Esophagus muscularis mucosa (tissue), 4 donors: ENCODE measurements at regions not wholly inside any gene's neighbourhood (a gene's known extent, or its start where the extent isn't known, plus 50 kb on each side); places are given as distances from the start of the nearest gene placed in this dataset.

Experiments
- DNase-seq: peaks from one replicate; pipeline ENCODE4 v3.0.0-alpha.2; 2017; ENCODE audit errors: extremely low spot score
- H3K27ac ChIP-seq, 4 donors: fragments of 200-600 bp; sonication (generic); replicated peaks in 1 of 4; 1 replicate in 3 of 4; 2 replicates in 1 of 4; pipeline ENCODE4 v1.5.1; 2016 to 2019; ENCODE audit warnings: mild to moderate bottlenecking in 1 of 4
- H3K27me3 ChIP-seq, 4 donors: fragments of 200-600 bp; sonication (generic); one replicate each; pipeline versions ENCODE4 v1.5.1 to v1.6.0; 2016 to 2019
- H3K36me3 ChIP-seq, 4 donors: fragments of 200-600 bp; sonication (generic); one replicate each; pipeline ENCODE4 v1.5.1; 2016 to 2019
- H3K4me1 ChIP-seq, 4 donors: fragments of 200-600 bp; sonication (generic); one replicate each; pipeline ENCODE4 v1.5.1; 2016 to 2019
- H3K4me3 ChIP-seq, 4 donors: fragments of 200-600 bp; sonication (generic); 1 replicate in 2 of 4; 2 replicates in 2 of 4; pipeline ENCODE4 v1.5.1; 2016 to 2019; ENCODE audit warnings: mild to moderate bottlenecking in 4 of 4, moderate library complexity in 1 of 4
- H3K9me3 ChIP-seq, 4 donors: fragments of 200-600 bp; sonication (generic); 1 replicate in 3 of 4; 2 replicates in 1 of 4; pipeline ENCODE4 v1.5.1; 2016 to 2019
- EP300 ChIP-seq: sonication (generic); formaldehyde crosslinking; IDR thresholded peaks from one replicate; pipeline ENCODE4 v1.6.1; 2017; ENCODE audit warnings: antibody characterized with exemption
- POLR2A ChIP-seq: fragments of 450-650 bp; IDR thresholded peaks from one replicate; pipeline ENCODE4 v1.6.1; 2017; ENCODE audit warnings: antibody characterized with exemption, moderate library complexity, mild to moderate bottlenecking, low read depth
- POLR2AphosphoS5 ChIP-seq, 2 donors: sonication (generic); formaldehyde crosslinking; IDR thresholded peaks; one replicate each; pipeline ENCODE4 v1.6.1; 2017; ENCODE audit warnings: antibody characterized with exemption in 2 of 2
- WGBS: methylation state at CpG from one replicate; pipeline ENCODE4 v1.1.5; 2018; 5-methylcytosine and 5-hydroxymethylcytosine counted together
- intact Hi-C: fragments of 100-400 bp; cut with DNase I; formaldehyde crosslinking; loops from one replicate; pipeline ENCODE4 v1.15.1; 2023
- TF ChIP-seq, protein P1 (sequence below), 3 experiments: fragments of 200-600 bp in 2 of 3; fragments of 450-650 bp in 1 of 3; sonication (generic) in 2 of 3; IDR thresholded peaks; one replicate each; pipeline ENCODE4 v1.5.1; 2017 to 2019; ENCODE audit warnings: antibody characterized with exemption in 3 of 3, mild to moderate bottlenecking in 2 of 3, moderate library complexity in 1 of 3

DNA sequence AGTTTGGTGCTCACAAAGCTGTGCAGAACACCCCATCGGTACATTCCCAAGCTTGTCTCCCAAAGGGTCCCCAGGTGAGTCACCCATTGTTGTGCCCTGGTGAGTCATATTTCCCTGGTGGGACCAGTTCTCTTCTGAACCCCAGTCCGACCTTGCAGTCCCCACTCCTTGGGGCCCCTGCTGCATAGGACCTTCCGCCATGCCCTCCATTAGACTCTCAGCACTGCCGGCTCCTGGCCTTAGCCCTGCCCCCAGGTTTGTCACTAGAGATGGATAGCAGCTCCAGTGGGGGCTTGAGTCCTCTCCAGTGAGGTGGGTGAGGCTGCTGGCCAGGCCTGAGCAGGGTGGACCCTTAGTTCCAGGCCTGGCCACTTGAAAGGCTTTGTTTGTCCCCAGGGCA lies 80.5 kb upstream of the MKI67 start:
- H3K27me3 ChIP-seq = peaks cover 0 to 34% (median 0%) of the 10 kb centered on the region in 4 donors
- TF ChIP-seq EP300 (no peak), POLR2AphosphoS5 (IDR thresholded peaks at IDR 0.05) (no peak), POLR2A (no peak)
- TF ChIP-seq, protein P1, sequence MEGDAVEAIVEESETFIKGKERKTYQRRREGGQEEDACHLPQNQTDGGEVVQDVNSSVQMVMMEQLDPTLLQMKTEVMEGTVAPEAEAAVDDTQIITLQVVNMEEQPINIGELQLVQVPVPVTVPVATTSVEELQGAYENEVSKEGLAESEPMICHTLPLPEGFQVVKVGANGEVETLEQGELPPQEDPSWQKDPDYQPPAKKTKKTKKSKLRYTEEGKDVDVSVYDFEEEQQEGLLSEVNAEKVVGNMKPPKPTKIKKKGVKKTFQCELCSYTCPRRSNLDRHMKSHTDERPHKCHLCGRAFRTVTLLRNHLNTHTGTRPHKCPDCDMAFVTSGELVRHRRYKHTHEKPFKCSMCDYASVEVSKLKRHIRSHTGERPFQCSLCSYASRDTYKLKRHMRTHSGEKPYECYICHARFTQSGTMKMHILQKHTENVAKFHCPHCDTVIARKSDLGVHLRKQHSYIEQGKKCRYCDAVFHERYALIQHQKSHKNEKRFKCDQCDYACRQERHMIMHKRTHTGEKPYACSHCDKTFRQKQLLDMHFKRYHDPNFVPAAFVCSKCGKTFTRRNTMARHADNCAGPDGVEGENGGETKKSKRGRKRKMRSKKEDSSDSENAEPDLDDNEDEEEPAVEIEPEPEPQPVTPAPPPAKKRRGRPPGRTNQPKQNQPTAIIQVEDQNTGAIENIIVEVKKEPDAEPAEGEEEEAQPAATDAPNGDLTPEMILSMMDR (IDR thresholded peaks at IDR 0.05) = no peak
- no peaks in the 10 kb centered on the region for H3K36me3 ChIP-seq
- intact Hi-C loops = no loop called here
- peak; percentile 21 for DNase-seq
- WGBS = 78% methylated on average over 2 of the region's 4 CpGs
- no peak overlapping the region for H3K4me3 ChIP-seq
- H3K9me3 ChIP-seq = no peaks in the 10 kb centered on the region
- peaks cover 5 to 17% (median 15%) of the 10 kb centered on the region in 4 donors for H3K4me1 ChIP-seq
- no peak overlapping the region for H3K27ac ChIP-seq

DNA sequence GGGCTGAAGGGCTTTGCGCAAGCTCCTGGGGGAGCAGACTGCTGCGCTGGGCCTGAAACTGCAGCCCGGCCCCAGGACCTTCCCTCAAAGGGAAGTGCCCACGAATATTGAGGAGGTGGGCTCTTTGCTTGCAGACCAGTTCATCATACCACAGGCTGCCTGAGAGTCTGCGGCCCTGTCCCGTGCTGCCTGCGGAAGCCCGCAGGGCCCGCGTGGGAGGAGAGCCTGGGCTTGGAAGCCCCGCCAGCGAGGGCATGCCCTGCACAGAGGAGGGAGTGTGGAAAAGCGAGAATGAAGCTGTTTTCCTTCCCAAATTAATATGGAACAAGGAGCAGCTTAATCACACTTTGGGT lies 83.6 kb upstream of the MKI67 start:
- Histone ChIP-seq H3K36me3 (no peaks in the 10 kb centered on the region), H3K27me3 (peaks cover 0 to 15% (median 0%) of the 10 kb centered on the region in 4 donors), H3K4me3 (peak overlapping the region; percentile 58 to 68 (median 66)), H3K27ac (no peak overlapping the region), H3K9me3 (no peaks in the 10 kb centered on the region), H3K4me1 (peaks cover 5 to 23% (median 18%) of the 10 kb centered on the region in 4 donors)
- intact Hi-C loops = loop anchor here (5.0 kb wide), 1 partner anchor 1762 kb away; no protein-coding TSS in a partner anchor
- DNase-seq = no peak
- WGBS = 81% methylated on average over 11 of the region's 13 CpGs
- TF ChIP-seq, protein P1 (IDR thresholded peaks at IDR 0.05) = no peak
- TF ChIP-seq POLR2AphosphoS5 (IDR thresholded peaks at IDR 0.05) = no peak
- no peak for TF ChIP-seq POLR2A
- TF ChIP-seq EP300 = no peak

DNA sequence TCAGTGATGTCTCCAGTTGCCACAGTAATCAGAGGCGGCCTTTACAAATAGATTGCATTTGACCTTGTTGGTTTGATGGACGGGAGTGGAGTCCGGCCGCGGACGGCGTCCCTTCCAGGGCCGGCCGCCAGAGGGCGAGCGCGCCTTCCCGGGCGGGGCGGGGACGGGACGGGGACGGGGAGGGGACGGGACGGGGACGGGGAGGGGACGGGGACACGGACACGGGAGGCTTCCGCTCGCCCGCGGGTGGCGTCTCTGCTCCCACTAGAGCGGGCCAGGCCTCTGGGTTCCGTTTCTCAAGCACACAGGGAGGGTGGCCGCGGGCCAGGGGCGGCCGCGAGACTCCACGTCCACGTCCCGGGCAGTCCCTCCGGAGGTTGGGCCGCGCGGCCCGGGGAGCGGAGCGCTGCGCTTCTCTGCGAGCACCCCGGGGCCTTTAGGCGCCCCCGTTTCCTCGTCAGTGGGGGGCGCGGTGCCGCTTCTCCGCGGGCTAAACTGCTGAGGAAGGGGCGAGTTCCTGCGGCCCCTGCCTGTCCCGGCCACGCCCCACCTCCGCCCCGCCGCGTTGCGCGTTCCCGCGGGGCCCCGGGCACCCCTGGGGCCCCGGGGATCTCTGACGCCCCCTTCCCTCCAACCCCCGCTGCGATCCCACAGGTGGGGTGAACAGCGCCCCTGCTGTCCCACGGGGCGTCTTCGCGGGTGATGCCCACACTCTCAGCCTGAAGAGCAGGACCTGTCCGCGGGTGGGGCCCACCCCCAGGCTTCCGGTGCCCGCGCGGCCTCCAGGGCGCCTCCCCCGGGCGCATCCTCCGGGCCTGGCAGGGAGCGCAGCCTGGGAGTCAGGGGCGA lies 84.2 kb upstream of the MKI67 start:
- intact Hi-C loops = loop anchor here (5.0 kb wide), 1 partner anchor 1762 kb away; no protein-coding TSS in a partner anchor
- no peaks in the 10 kb centered on the region for H3K36me3 ChIP-seq
- H3K27me3 ChIP-seq = peaks cover 0 to 12% (median 0%) of the 10 kb centered on the region in 4 donors
- H3K4me3 ChIP-seq = peak overlapping the region; percentile 58 to 68 (median 66)
- WGBS = 7% methylated on average over 8 of the region's 91 CpGs
- peak overlapping the region in 3 of 4 donors; percentile 25 to 41 (median 40) for H3K27ac ChIP-seq
- H3K9me3 ChIP-seq = no peaks in the 10 kb centered on the region
- no peak for DNase-seq
- peaks cover 5 to 23% (median 18%) of the 10 kb centered on the region in 4 donors for H3K4me1 ChIP-seq
- TF ChIP-seq POLR2A (no peak), EP300 (no peak), POLR2AphosphoS5 (IDR thresholded peaks at IDR 0.05) (peak in 1 of 2 donors; percentile 43)
- TF ChIP-seq, protein P1 (IDR thresholded peaks at IDR 0.05) = peak; percentile 45 to 89 (median 79)

DNA sequence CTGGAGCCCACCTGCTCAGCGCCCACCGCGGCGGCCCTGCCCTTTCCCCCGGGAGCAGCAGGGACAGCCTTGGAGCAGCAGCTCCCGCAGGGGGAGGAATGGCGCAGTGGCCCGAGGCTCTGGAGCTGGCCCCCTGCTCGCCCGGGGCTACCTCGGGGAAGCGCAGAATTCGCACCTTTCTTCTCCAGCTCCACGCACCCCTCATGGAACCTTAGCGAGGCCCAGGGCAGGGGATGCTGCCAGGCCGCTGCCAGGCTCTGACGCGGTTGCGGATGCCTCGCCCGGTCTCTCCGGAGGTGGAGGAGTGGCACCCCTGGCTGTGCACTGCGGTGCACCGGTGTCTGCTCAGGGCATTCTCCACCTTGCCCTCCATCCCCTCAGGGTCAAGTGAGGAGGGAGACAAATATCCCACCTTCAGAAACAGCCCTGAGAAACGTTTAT lies 84.9 kb upstream of the MKI67 start:
- H3K27ac ChIP-seq = peak overlapping the region in 2 of 4 donors; percentile 40 to 41
- no peak for DNase-seq
- WGBS = 57% methylated on average over 14 of the region's 25 CpGs
- H3K4me3 ChIP-seq = peak overlapping the region; percentile 58 to 68 (median 66)
- H3K36me3 ChIP-seq = no peaks in the 10 kb centered on the region
- peaks cover 0 to 11% (median 0%) of the 10 kb centered on the region in 4 donors for H3K27me3 ChIP-seq
- H3K4me1 ChIP-seq = peaks cover 5 to 23% (median 18%) of the 10 kb centered on the region in 4 donors
- intact Hi-C loops = loop anchor here (5.0 kb wide), 1 partner anchor 1761 kb away; no protein-coding TSS in a partner anchor
- H3K9me3 ChIP-seq = no peaks in the 10 kb centered on the region
- no peak for TF ChIP-seq POLR2A
- no peak for TF ChIP-seq EP300
- no peak for TF ChIP-seq POLR2AphosphoS5 (IDR thresholded peaks at IDR 0.05)
- TF ChIP-seq, protein P1 (IDR thresholded peaks at IDR 0.05) = no peak
